ENCODE measurements at regions not wholly inside any gene's neighbourhood (a gene's known extent, or its start where the extent isn't known, plus 50 kb on each side); places are given as distances from the start of the nearest gene placed in this dataset.

GRCh38 chr20:23242104-23242503 lies 108.5 kb upstream of the NXT1 start:
- no peaks in the 10 kb centered on the region for H3K9me3 ChIP-seq
- no peak overlapping the region for H3K4me3 ChIP-seq
- no peak for DNase-seq
- WGBS, 2 donors (ENCODE audit: low coverage in 1 of 2): 89% methylated on average over 2 of the region's 2 CpGs; no CpG with 5 or more reads in 1 of the 2 donors
- no peak overlapping the region for H3K27ac ChIP-seq
- no peaks in the 10 kb centered on the region for H3K36me3 ChIP-seq
- TF ChIP-seq POLR2A (IDR thresholded peaks at IDR 0.05): no peak
- TF ChIP-seq EP300 (IDR thresholded peaks at IDR 0.05; ENCODE audit: low read depth): no peak
- TF ChIP-seq POLR2AphosphoS5 (IDR thresholded peaks at IDR 0.05): no peak
- no peak for TF ChIP-seq CTCF (IDR thresholded peaks at IDR 0.05)
- intact Hi-C loops (cut with DNase I; ENCODE audit: low total_unique reads) (loop anchor here (10.0 kb wide), 2 partner anchors 547 to 1713 kb away; no protein-coding TSS in a partner anchor), in situ Hi-C loops (cut with MboI; ENCODE audit: low pct_ligation_motif_present in 1 of 4, low pct_unique_long_range_greater_than_20kb in 1 of 4, low sequenced_read_pairs in 3 of 4) (loop anchor here in 2 of 4 donors (25.0 kb wide), 1 partner anchor 555 kb away; no protein-coding TSS in a partner anchor)
- no peaks in the 10 kb centered on the region for H3K27me3 ChIP-seq
- no peaks in the 10 kb centered on the region for H3K4me1 ChIP-seq

GRCh38 chr20:23241416-23241815 lies 109.2 kb upstream of the NXT1 start:
- H3K27me3 ChIP-seq: no peaks in the 10 kb centered on the region
- 87% methylated on average over 3 of the region's 3 CpGs; no CpG with 5 or more reads in 1 of the 2 donors for WGBS, 2 donors (ENCODE audit: low coverage in 1 of 2)
- TF ChIP-seq CTCF (IDR thresholded peaks at IDR 0.05) (no peak), EP300 (IDR thresholded peaks at IDR 0.05; ENCODE audit: low read depth) (no peak), POLR2AphosphoS5 (IDR thresholded peaks at IDR 0.05) (no peak), POLR2A (IDR thresholded peaks at IDR 0.05) (no peak)
- H3K9me3 ChIP-seq: no peaks in the 10 kb centered on the region
- intact Hi-C loops (cut with DNase I; ENCODE audit: low total_unique reads): loop anchor here (10.0 kb wide), 2 partner anchors 547 to 1713 kb away; no protein-coding TSS in a partner anchor
- no peak overlapping the region for H3K4me3 ChIP-seq
- H3K36me3 ChIP-seq: no peaks in the 10 kb centered on the region
- in situ Hi-C loops (cut with MboI; ENCODE audit: low pct_ligation_motif_present in 1 of 4, low pct_unique_long_range_greater_than_20kb in 1 of 4, low sequenced_read_pairs in 3 of 4): loop anchor here in 2 of 4 donors (25.0 kb wide), 1 partner anchor 554 kb away; no protein-coding TSS in a partner anchor
- no peaks in the 10 kb centered on the region for H3K4me1 ChIP-seq
- DNase-seq: no peak
- no peak overlapping the region for H3K27ac ChIP-seq

- H3K9me3 ChIP-seq: no peaks in the 10 kb centered on the region
- H3K36me3 ChIP-seq: no peaks in the 10 kb centered on the region
- TF ChIP-seq EP300 (IDR thresholded peaks at IDR 0.05; ENCODE audit: low read depth) (no peak), CTCF (IDR thresholded peaks at IDR 0.05) (no peak), POLR2AphosphoS5 (IDR thresholded peaks at IDR 0.05) (no peak), POLR2A (IDR thresholded peaks at IDR 0.05) (no peak)
- H3K27me3 ChIP-seq: no peaks in the 10 kb centered on the region
- intact Hi-C loops (cut with DNase I; ENCODE audit: low total_unique reads): loop anchor here (10.0 kb wide), 2 partner anchors 546 to 1714 kb away; no protein-coding TSS in a partner anchor
- WGBS, 2 donors (ENCODE audit: low coverage in 1 of 2): 65 to 70% methylated on average over 1 of the region's 1 CpG
- no peak overlapping the region for H3K4me3 ChIP-seq
- in situ Hi-C loops (cut with MboI; ENCODE audit: low pct_ligation_motif_present in 1 of 4, low pct_unique_long_range_greater_than_20kb in 1 of 4, low sequenced_read_pairs in 3 of 4): loop anchor here in 2 of 4 donors (25.0 kb wide), 1 partner anchor 553 kb away; no protein-coding TSS in a partner anchor
- no peak overlapping the region for H3K27ac ChIP-seq
- no peaks in the 10 kb centered on the region for H3K4me1 ChIP-seq
- DNase-seq: no peak
Observed at GRCh38 chr20:23240519-23240918, 110.1 kb upstream of the NXT1 start.

DNA sequence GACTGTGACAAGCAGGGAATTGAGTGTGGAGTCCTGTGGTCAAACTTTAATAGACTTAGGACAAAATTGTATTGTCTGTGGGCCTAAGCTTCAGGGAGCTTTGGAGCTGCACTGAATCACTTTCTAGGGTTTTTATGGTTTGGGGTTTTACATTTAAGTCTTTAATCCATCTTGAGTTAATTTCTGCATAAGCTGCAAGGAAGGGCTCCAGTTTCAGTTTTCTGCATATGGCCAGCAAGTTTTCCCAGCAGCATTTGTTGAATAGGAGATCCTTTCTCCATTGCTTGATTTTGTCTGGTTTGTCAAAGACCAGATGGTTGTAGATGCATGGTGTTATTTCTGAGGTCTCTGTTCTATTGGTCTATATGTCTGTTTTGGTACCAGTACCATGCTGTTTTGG lies 113.4 kb upstream of the NXT1 start:
- Histone ChIP-seq H3K36me3 (no peaks in the 10 kb centered on the region), H3K9me3 (no peaks in the 10 kb centered on the region), H3K27ac (no peak overlapping the region), H3K4me3 (no peak overlapping the region), H3K27me3 (no peaks in the 10 kb centered on the region), H3K4me1 (no peaks in the 10 kb centered on the region)
- in situ Hi-C loops (cut with MboI; ENCODE audit: low pct_ligation_motif_present in 1 of 4, low pct_unique_long_range_greater_than_20kb in 1 of 4, low sequenced_read_pairs in 3 of 4) (loop anchor here in 2 of 4 donors (25.0 kb wide), 1 partner anchor 550 kb away; no protein-coding TSS in a partner anchor), intact Hi-C loops (cut with DNase I; ENCODE audit: low total_unique reads) (no loop called here)
- no peak for DNase-seq
- TF ChIP-seq POLR2AphosphoS5 (IDR thresholded peaks at IDR 0.05) (no peak), CTCF (IDR thresholded peaks at IDR 0.05) (no peak), POLR2A (IDR thresholded peaks at IDR 0.05) (no peak), EP300 (IDR thresholded peaks at IDR 0.05; ENCODE audit: low read depth) (no peak)

Data from transverse colon (tissue), 4 donors.